ENCODE measurements at regions not wholly inside any gene's neighbourhood (a gene's known extent, or its start where the extent isn't known, plus 50 kb on each side); places are given as distances from the start of the nearest gene placed in this dataset.

GRCh38 chr2:221258464-221258863, 313.6 kb downstream of the EPHA4 start:
- peaks cover 3% of the 10 kb centered on the region for H3K27me3 Mint-ChIP-seq
- no peak overlapping the region for H3K4me3 Mint-ChIP-seq
- no peaks in the 10 kb centered on the region for H3K9me3 Mint-ChIP-seq
- H3K4me1 Mint-ChIP-seq = no peaks in the 10 kb centered on the region
- H3K27ac Mint-ChIP-seq = no peak overlapping the region
- no peaks in the 10 kb centered on the region for H3K36me3 Mint-ChIP-seq

GRCh38 chr2:221262651-221263050, 309.5 kb downstream of the EPHA4 start:
- H3K27ac Mint-ChIP-seq = no peak overlapping the region
- no peaks in the 10 kb centered on the region for H3K36me3 Mint-ChIP-seq
- no peaks in the 10 kb centered on the region for H3K9me3 Mint-ChIP-seq
- H3K27me3 Mint-ChIP-seq = peaks cover 1% of the 10 kb centered on the region
- H3K4me3 Mint-ChIP-seq = no peak overlapping the region
- no peaks in the 10 kb centered on the region for H3K4me1 Mint-ChIP-seq

GRCh38 chr2:221263573-221263972, 308.5 kb downstream of the EPHA4 start:
- Mint-ChIP-seq H3K4me1 (no peaks in the 10 kb centered on the region), H3K9me3 (no peaks in the 10 kb centered on the region), H3K4me3 (no peak overlapping the region), H3K27me3 (peaks cover 1% of the 10 kb centered on the region), H3K36me3 (no peaks in the 10 kb centered on the region), H3K27ac (no peak overlapping the region)

GRCh38 chr2:221264318-221264717, 307.8 kb downstream of the EPHA4 start:
- no peaks in the 10 kb centered on the region for H3K9me3 Mint-ChIP-seq
- no peak overlapping the region for H3K4me3 Mint-ChIP-seq
- H3K36me3 Mint-ChIP-seq = no peaks in the 10 kb centered on the region
- H3K4me1 Mint-ChIP-seq = no peaks in the 10 kb centered on the region
- H3K27ac Mint-ChIP-seq = no peak overlapping the region
- H3K27me3 Mint-ChIP-seq = peaks cover 1% of the 10 kb centered on the region

GRCh38 chr2:221267773-221268425, 304.2 kb downstream of the EPHA4 start:
- Mint-ChIP-seq H3K36me3 (no peaks in the 10 kb centered on the region), H3K27me3 (peaks cover 3% of the 10 kb centered on the region), H3K4me1 (no peaks in the 10 kb centered on the region), H3K27ac (no peak overlapping the region), H3K4me3 (no peak overlapping the region), H3K9me3 (no peaks in the 10 kb centered on the region)

GRCh38 chr2:221268631-221269030, 303.5 kb downstream of the EPHA4 start:
- H3K9me3 Mint-ChIP-seq = no peaks in the 10 kb centered on the region
- peaks cover 3% of the 10 kb centered on the region for H3K27me3 Mint-ChIP-seq
- no peak overlapping the region for H3K4me3 Mint-ChIP-seq
- no peak overlapping the region for H3K27ac Mint-ChIP-seq
- H3K36me3 Mint-ChIP-seq = no peaks in the 10 kb centered on the region
- no peaks in the 10 kb centered on the region for H3K4me1 Mint-ChIP-seq

GRCh38 chr2:221270806-221271205, 301.3 kb downstream of the EPHA4 start:
- no peaks in the 10 kb centered on the region for H3K9me3 Mint-ChIP-seq
- no peaks in the 10 kb centered on the region for H3K4me1 Mint-ChIP-seq
- no peak overlapping the region for H3K27ac Mint-ChIP-seq
- H3K27me3 Mint-ChIP-seq = peaks cover 1% of the 10 kb centered on the region
- H3K4me3 Mint-ChIP-seq = no peak overlapping the region
- H3K36me3 Mint-ChIP-seq = no peaks in the 10 kb centered on the region

- Mint-ChIP-seq H3K4me1 (no peaks in the 10 kb centered on the region), H3K36me3 (no peaks in the 10 kb centered on the region), H3K27ac (no peak overlapping the region), H3K4me3 (no peak overlapping the region), H3K9me3 (no peaks in the 10 kb centered on the region), H3K27me3 (peaks cover 1% of the 10 kb centered on the region)
These were observed 299.4 kb downstream of the EPHA4 start for GRCh38 chr2:221272729-221273128.

- H3K27me3 Mint-ChIP-seq = no peaks in the 10 kb centered on the region
- H3K9me3 Mint-ChIP-seq = no peaks in the 10 kb centered on the region
- no peaks in the 10 kb centered on the region for H3K4me1 Mint-ChIP-seq
- H3K27ac Mint-ChIP-seq = no peak overlapping the region
- no peak overlapping the region for H3K4me3 Mint-ChIP-seq
- H3K36me3 Mint-ChIP-seq = no peaks in the 10 kb centered on the region
These were observed 296.1 kb downstream of the EPHA4 start for GRCh38 chr2:221276033-221276432.

- Mint-ChIP-seq H3K9me3 (no peaks in the 10 kb centered on the region), H3K4me1 (no peaks in the 10 kb centered on the region), H3K36me3 (no peaks in the 10 kb centered on the region), H3K4me3 (no peak overlapping the region), H3K27me3 (no peaks in the 10 kb centered on the region), H3K27ac (no peak overlapping the region)
These were observed 295.5 kb downstream of the EPHA4 start for GRCh38 chr2:221276601-221277000.

GRCh38 chr2:221282386-221282785, 289.7 kb downstream of the EPHA4 start:
- Mint-ChIP-seq H3K4me1 (no peaks in the 10 kb centered on the region), H3K4me3 (no peak overlapping the region), H3K27ac (no peak overlapping the region), H3K9me3 (no peaks in the 10 kb centered on the region), H3K36me3 (no peaks in the 10 kb centered on the region), H3K27me3 (peaks cover 5% of the 10 kb centered on the region)

- no peaks in the 10 kb centered on the region for H3K36me3 Mint-ChIP-seq
- H3K9me3 Mint-ChIP-seq = no peaks in the 10 kb centered on the region
- no peaks in the 10 kb centered on the region for H3K4me1 Mint-ChIP-seq
- no peak overlapping the region for H3K27ac Mint-ChIP-seq
- no peak overlapping the region for H3K4me3 Mint-ChIP-seq
- peaks cover 5% of the 10 kb centered on the region for H3K27me3 Mint-ChIP-seq
These were observed 288.1 kb downstream of the EPHA4 start for GRCh38 chr2:221283896-221284545.

- no peaks in the 10 kb centered on the region for H3K9me3 Mint-ChIP-seq
- H3K27ac Mint-ChIP-seq = no peak overlapping the region
- H3K4me1 Mint-ChIP-seq = no peaks in the 10 kb centered on the region
- peaks cover 5% of the 10 kb centered on the region for H3K27me3 Mint-ChIP-seq
- no peak overlapping the region for H3K4me3 Mint-ChIP-seq
- H3K36me3 Mint-ChIP-seq = no peaks in the 10 kb centered on the region
These were observed 287.0 kb downstream of the EPHA4 start for GRCh38 chr2:221285148-221285547.

GRCh38 chr2:221286406-221286805, 285.7 kb downstream of the EPHA4 start:
- H3K36me3 Mint-ChIP-seq = no peaks in the 10 kb centered on the region
- peaks cover 5% of the 10 kb centered on the region for H3K27me3 Mint-ChIP-seq
- no peaks in the 10 kb centered on the region for H3K4me1 Mint-ChIP-seq
- no peak overlapping the region for H3K4me3 Mint-ChIP-seq
- no peaks in the 10 kb centered on the region for H3K9me3 Mint-ChIP-seq
- H3K27ac Mint-ChIP-seq = no peak overlapping the region

- peaks cover 5% of the 10 kb centered on the region for H3K27me3 Mint-ChIP-seq
- H3K9me3 Mint-ChIP-seq = no peaks in the 10 kb centered on the region
- H3K4me1 Mint-ChIP-seq = no peaks in the 10 kb centered on the region
- H3K27ac Mint-ChIP-seq = no peak overlapping the region
- H3K36me3 Mint-ChIP-seq = no peaks in the 10 kb centered on the region
- no peak overlapping the region for H3K4me3 Mint-ChIP-seq
These were observed 282.7 kb downstream of the EPHA4 start for GRCh38 chr2:221289389-221289788.

GRCh38 chr2:221289846-221290245, 282.3 kb downstream of the EPHA4 start:
- no peaks in the 10 kb centered on the region for H3K4me1 Mint-ChIP-seq
- H3K4me3 Mint-ChIP-seq = no peak overlapping the region
- no peaks in the 10 kb centered on the region for H3K36me3 Mint-ChIP-seq
- no peaks in the 10 kb centered on the region for H3K9me3 Mint-ChIP-seq
- H3K27ac Mint-ChIP-seq = no peak overlapping the region
- H3K27me3 Mint-ChIP-seq = peaks cover 5% of the 10 kb centered on the region
